Chondrocyte (in vitro differentiated cells): ENCODE measurements at regions not wholly inside any gene's neighbourhood (a gene's known extent, or its start where the extent isn't known, plus 50 kb on each side); places are given as distances from the start of the nearest gene placed in this dataset.

Experiments used
- DNase-seq: peaks from one replicate; pipeline ENCODE4 v3.0.0; 2021; ENCODE audit warnings: mixed read lengths, low spot score
- H3K27ac Mint-ChIP-seq: one replicate; pipeline ENCODE4 v1.8.0; 2021; ENCODE audit warnings: mild to moderate bottlenecking, moderate library complexity, mixed read lengths; ENCODE audit not compliant: unreplicated experiment
- H3K27me3 Mint-ChIP-seq: 2 replicates; pipeline ENCODE4 v1.8.0; 2021; ENCODE audit warnings: low read depth, mixed read lengths
- H3K36me3 Mint-ChIP-seq: 2 replicates; pipeline ENCODE4 v1.8.0; 2021; ENCODE audit warnings: low read depth, mixed read lengths
- H3K4me1 Mint-ChIP-seq: 2 replicates; pipeline ENCODE4 v1.8.0; 2021; ENCODE audit warnings: low read depth, mild to moderate bottlenecking, mixed read lengths
- H3K4me3 Mint-ChIP-seq: one replicate; pipeline ENCODE4 v1.8.0; 2021; ENCODE audit warnings: mild to moderate bottlenecking, moderate library complexity, mixed read lengths; ENCODE audit not compliant: unreplicated experiment
- H3K9me3 Mint-ChIP-seq: 2 replicates; pipeline ENCODE4 v1.8.0; 2021; ENCODE audit warnings: low read depth, mixed read lengths
- CTCF ChIP-seq: fragments of 200-600 bp; sonication (generic); IDR thresholded peaks from 2 replicates; pipeline ENCODE4 v1.5.0; 2021; ENCODE audit warnings: antibody characterized with exemption, mild to moderate bottlenecking, moderate library complexity

GRCh38 chr7:46197785-46198540 is 276.9 kb upstream of the IGFBP3 start:
- Mint-ChIP-seq H3K36me3 (no peaks in the 10 kb centered on the region), H3K27ac (no peak overlapping the region), H3K27me3 (no peaks in the 10 kb centered on the region), H3K9me3 (no peaks in the 10 kb centered on the region), H3K4me3 (no peak overlapping the region), H3K4me1 (no peaks in the 10 kb centered on the region)
- DNase-seq: no peak
- no peak for TF ChIP-seq CTCF

GRCh38 chr7:46195934-46196333 is 274.9 kb upstream of the IGFBP3 start:
- DNase-seq: no peak
- no peak for TF ChIP-seq CTCF
- Mint-ChIP-seq H3K36me3 (no peaks in the 10 kb centered on the region), H3K4me3 (no peak overlapping the region), H3K27ac (no peak overlapping the region), H3K27me3 (no peaks in the 10 kb centered on the region), H3K4me1 (peaks cover 11% of the 10 kb centered on the region), H3K9me3 (no peaks in the 10 kb centered on the region)

- peak overlapping the region; percentile 43 for H3K27ac Mint-ChIP-seq
- peaks cover 11% of the 10 kb centered on the region for H3K4me1 Mint-ChIP-seq
- DNase-seq: no peak
- H3K4me3 Mint-ChIP-seq: no peak overlapping the region
- H3K36me3 Mint-ChIP-seq: no peaks in the 10 kb centered on the region
- no peaks in the 10 kb centered on the region for H3K27me3 Mint-ChIP-seq
- TF ChIP-seq CTCF: no peak
- no peaks in the 10 kb centered on the region for H3K9me3 Mint-ChIP-seq
Observed at GRCh38 chr7:46192271-46192670, 271.2 kb upstream of the IGFBP3 start.

- Mint-ChIP-seq H3K4me3 (no peak overlapping the region), H3K36me3 (no peaks in the 10 kb centered on the region), H3K27me3 (no peaks in the 10 kb centered on the region), H3K4me1 (peaks cover 11% of the 10 kb centered on the region), H3K27ac (no peak overlapping the region), H3K9me3 (no peaks in the 10 kb centered on the region)
- no peak for DNase-seq
- TF ChIP-seq CTCF: no peak
Observed at GRCh38 chr7:46191776-46192175, 270.7 kb upstream of the IGFBP3 start.

GRCh38 chr7:46191296-46191695 is 270.2 kb upstream of the IGFBP3 start:
- peaks cover 11% of the 10 kb centered on the region for H3K4me1 Mint-ChIP-seq
- H3K9me3 Mint-ChIP-seq: no peaks in the 10 kb centered on the region
- no peak overlapping the region for H3K4me3 Mint-ChIP-seq
- TF ChIP-seq CTCF: no peak
- H3K27me3 Mint-ChIP-seq: no peaks in the 10 kb centered on the region
- H3K36me3 Mint-ChIP-seq: no peaks in the 10 kb centered on the region
- no peak for DNase-seq
- H3K27ac Mint-ChIP-seq: no peak overlapping the region
